ENCODE measurements at regions not wholly inside any gene's neighbourhood (a gene's known extent, or its start where the extent isn't known, plus 50 kb on each side); places are given as distances from the start of the nearest gene placed in this dataset.

DNA sequence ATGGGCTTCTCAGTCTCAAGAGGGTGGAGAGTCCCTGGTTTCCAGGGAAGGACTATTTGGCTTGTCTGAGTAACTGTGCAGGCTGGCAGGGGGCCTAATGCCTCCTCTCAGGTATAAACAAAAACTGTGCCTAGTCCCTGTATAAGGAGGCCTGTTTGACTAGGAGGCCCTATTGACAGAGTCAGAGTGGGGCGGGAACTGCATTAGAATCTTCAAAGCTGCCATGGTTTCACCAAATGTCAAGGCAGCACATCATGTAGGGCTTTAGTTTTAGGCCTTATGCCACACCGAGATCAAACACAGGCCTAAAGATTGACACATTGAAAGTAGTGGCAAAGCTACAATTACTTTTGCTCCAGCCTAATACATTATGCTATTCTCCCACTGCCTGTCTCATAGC lies 611.5 kb upstream of the B3GAT1 start:
- H2BK120ac ChIP-seq (ENCODE audit: low read depth, low read length, poor library complexity, severe bottlenecking) = no peak overlapping the region
- H4K5ac ChIP-seq (ENCODE audit: insufficient read length, low read depth, low read length) = no peak overlapping the region
- no peak overlapping the region for H2BK15ac ChIP-seq (ENCODE audit: low read depth, low read length)
- Mint-ChIP-seq H3K4me1 (peaks cover 21 to 37% of the 10 kb centered on the region in 2 experiments), H3K9me3 (peaks cover 8 to 9% of the 10 kb centered on the region in 2 experiments; a peak in 4 of 5 replicates), H3K36me3 (ENCODE audit: insufficient read depth in 1 of 3, low read depth in 3 of 3) (peaks cover 2 to 6% (median 2%) of the 10 kb centered on the region in 3 experiments; a peak in 5 of 7 replicates), H3K27me3 (ENCODE audit: low read depth) (no peaks in the 10 kb centered on the region), H3K4me3 (no peak overlapping the region), H3K27ac (no peak overlapping the region)
- no peak for DNase-seq
- H3K79me1 ChIP-seq (ENCODE audit: insufficient read depth, low read depth, low read length, poor library complexity, severe bottlenecking) = no peaks in the 10 kb centered on the region
- no peaks in the 10 kb centered on the region for H3K27me3 ChIP-seq (ENCODE audit: insufficient read depth, low read length)
- no peak overlapping the region for H3K18ac ChIP-seq (ENCODE audit: insufficient read length, low read depth, low read length)
- no CpG with 5 or more reads among the region's 2 CpGs for WGBS (ENCODE audit: extremely low coverage, insufficient read length, low lambda C conversion rate)
- H2BK20ac ChIP-seq (ENCODE audit: low read depth, low read length, poor library complexity, severe bottlenecking) = no peak overlapping the region
- H3K9ac ChIP-seq (ENCODE audit: extremely low read depth, insufficient read length, low read length) = no peak overlapping the region
- H3K23ac ChIP-seq (ENCODE audit: insufficient read length, low read depth, low read length) = no peak overlapping the region
- H3K4me1 ChIP-seq (ENCODE audit: insufficient read depth, low read length) = no peaks in the 10 kb centered on the region
- TF ChIP-seq, protein P1, sequence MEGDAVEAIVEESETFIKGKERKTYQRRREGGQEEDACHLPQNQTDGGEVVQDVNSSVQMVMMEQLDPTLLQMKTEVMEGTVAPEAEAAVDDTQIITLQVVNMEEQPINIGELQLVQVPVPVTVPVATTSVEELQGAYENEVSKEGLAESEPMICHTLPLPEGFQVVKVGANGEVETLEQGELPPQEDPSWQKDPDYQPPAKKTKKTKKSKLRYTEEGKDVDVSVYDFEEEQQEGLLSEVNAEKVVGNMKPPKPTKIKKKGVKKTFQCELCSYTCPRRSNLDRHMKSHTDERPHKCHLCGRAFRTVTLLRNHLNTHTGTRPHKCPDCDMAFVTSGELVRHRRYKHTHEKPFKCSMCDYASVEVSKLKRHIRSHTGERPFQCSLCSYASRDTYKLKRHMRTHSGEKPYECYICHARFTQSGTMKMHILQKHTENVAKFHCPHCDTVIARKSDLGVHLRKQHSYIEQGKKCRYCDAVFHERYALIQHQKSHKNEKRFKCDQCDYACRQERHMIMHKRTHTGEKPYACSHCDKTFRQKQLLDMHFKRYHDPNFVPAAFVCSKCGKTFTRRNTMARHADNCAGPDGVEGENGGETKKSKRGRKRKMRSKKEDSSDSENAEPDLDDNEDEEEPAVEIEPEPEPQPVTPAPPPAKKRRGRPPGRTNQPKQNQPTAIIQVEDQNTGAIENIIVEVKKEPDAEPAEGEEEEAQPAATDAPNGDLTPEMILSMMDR (conservative IDR thresholded peaks at IDR 0.05) = no peak
- H2BK5ac ChIP-seq (ENCODE audit: insufficient read length, low read length) = no peak overlapping the region
- H4K8ac ChIP-seq (replicated peaks; ENCODE audit: insufficient read length, low read depth, low read length) = no peak overlapping the region
- no peak overlapping the region for H3K4ac ChIP-seq (ENCODE audit: low read depth, low read length)
- no peak overlapping the region for H3K14ac ChIP-seq (ENCODE audit: insufficient read depth, low read length)
- no peaks in the 10 kb centered on the region for H3K23me2 ChIP-seq (ENCODE audit: insufficient read length, low read depth, low read length, poor library complexity, severe bottlenecking)
- no peak overlapping the region for H2BK12ac ChIP-seq (ENCODE audit: insufficient read length, low read depth, low read length)
- H2AK5ac ChIP-seq (ENCODE audit: insufficient read length, low read length) = no peak overlapping the region
- H2AFZ ChIP-seq (ENCODE audit: low read length) = no peak overlapping the region
- no peak overlapping the region for H3K4me2 ChIP-seq (ENCODE audit: insufficient read depth, insufficient read length, low read length)
- H3K9me3 ChIP-seq (ENCODE audit: control insufficient read depth, low read depth, low read length) = peaks cover 2% of the 10 kb centered on the region
- no peak overlapping the region for H3K56ac ChIP-seq (ENCODE audit: insufficient read length, low read depth, low read length)
- no peaks in the 10 kb centered on the region for H4K20me1 ChIP-seq (ENCODE audit: control insufficient read depth, insufficient read depth, insufficient read length)
- no peak overlapping the region for H3K27ac ChIP-seq (ENCODE audit: insufficient read length, low read depth, low read length)
- no peak overlapping the region for H4K91ac ChIP-seq (ENCODE audit: insufficient read length, low read depth, low read length)
- no peaks in the 10 kb centered on the region for H3K79me2 ChIP-seq (ENCODE audit: insufficient read depth, low read length)
- H3T11ph ChIP-seq (ENCODE audit: low read length) = no peak overlapping the region
